ENCODE measurements at regions not wholly inside any gene's neighbourhood (a gene's known extent, or its start where the extent isn't known, plus 50 kb on each side); places are given as distances from the start of the nearest gene placed in this dataset.

GRCh38 chr16:85317704-85318103, 205.4 kb upstream of the CIBAR2 start:
- Histone ChIP-seq H3K4me3 (no peak overlapping the region), H3K27ac (no peak overlapping the region), H3K27me3 (no peaks in the 10 kb centered on the region), H3K4me1 (peaks cover 0 to 9% of the 10 kb centered on the region in 2 donors), H3K9me3 (no peaks in the 10 kb centered on the region), H3K36me3 (no peaks in the 10 kb centered on the region)
- TF ChIP-seq CTCF (IDR thresholded peaks at IDR 0.05) (no peak), POLR2A (IDR thresholded peaks at IDR 0.05) (no peak)
- no peak for DNase-seq
- intact Hi-C loops (cut with DNase I; ENCODE audit: low total_unique reads), result no loop called here

GRCh38 chr16:85319208-85319983, 207.1 kb upstream of the CIBAR2 start:
- Histone ChIP-seq H3K36me3 (no peaks in the 10 kb centered on the region), H3K4me1 (peaks cover 0 to 9% of the 10 kb centered on the region in 2 donors)

GRCh38 chr16:85319984-85320440, 207.7 kb upstream of the CIBAR2 start:
- Histone ChIP-seq H3K36me3 (no peaks in the 10 kb centered on the region), H3K4me1 (peaks cover 0 to 9% of the 10 kb centered on the region in 2 donors), H3K27ac (no peak overlapping the region), H3K27me3 (no peaks in the 10 kb centered on the region), H3K9me3 (no peaks in the 10 kb centered on the region), H3K4me3 (no peak overlapping the region)
- no peak for TF ChIP-seq CTCF (IDR thresholded peaks at IDR 0.05)
- TF ChIP-seq POLR2A (IDR thresholded peaks at IDR 0.05), result no peak
- intact Hi-C loops (cut with DNase I; ENCODE audit: low total_unique reads), result no loop called here
- DNase-seq, result no peak

More at GRCh38 chr16:85319208-85319983, 207.1 kb upstream of the CIBAR2 start:
- Histone ChIP-seq H3K27me3 (no peaks in the 10 kb centered on the region), H3K9me3 (no peaks in the 10 kb centered on the region), H3K4me3 (no peak overlapping the region), H3K27ac (no peak overlapping the region)
- DNase-seq, result no peak
- TF ChIP-seq POLR2A (IDR thresholded peaks at IDR 0.05), result no peak
- no peak for TF ChIP-seq CTCF (IDR thresholded peaks at IDR 0.05)
- intact Hi-C loops (cut with DNase I; ENCODE audit: low total_unique reads), result no loop called here

- Histone ChIP-seq H3K27me3 (no peaks in the 10 kb centered on the region), H3K9me3 (no peaks in the 10 kb centered on the region), H3K4me3 (no peak overlapping the region), H3K27ac (peak overlapping the region; percentile 65 to 69), H3K36me3 (no peaks in the 10 kb centered on the region), H3K4me1 (peaks cover 0 to 9% of the 10 kb centered on the region in 2 donors)
- intact Hi-C loops (cut with DNase I; ENCODE audit: low total_unique reads), result no loop called here
- DNase-seq, result no peak
- no peak for TF ChIP-seq CTCF (IDR thresholded peaks at IDR 0.05)
- no peak for TF ChIP-seq POLR2A (IDR thresholded peaks at IDR 0.05)
These were observed 208.6 kb upstream of the CIBAR2 start for GRCh38 chr16:85320677-85321385.

Data from uterus (tissue), 3 donors.